Epithelial cell of proximal tubule (primary cell): ENCODE measurements at regions not wholly inside any gene's neighbourhood (a gene's known extent, or its start where the extent isn't known, plus 50 kb on each side); places are given as distances from the start of the nearest gene placed in this dataset.

Experiments used
- DNase-seq: peaks from one replicate; pipeline ENCODE4 v3.0.0-alpha.2; 2011; ENCODE audit warnings: low read depth
- H3K4me3 ChIP-seq: 2 replicates; pipeline ENCODE4 v1.5.1; 2011; ENCODE audit warnings: low read depth, mild to moderate bottlenecking, low read length
- TF ChIP-seq, protein P1 (sequence below): conservative IDR thresholded peaks from 2 replicates; pipeline ENCODE4 v1.5.1; 2012; ENCODE audit warnings: low read depth, mild to moderate bottlenecking, low read length

DNA sequence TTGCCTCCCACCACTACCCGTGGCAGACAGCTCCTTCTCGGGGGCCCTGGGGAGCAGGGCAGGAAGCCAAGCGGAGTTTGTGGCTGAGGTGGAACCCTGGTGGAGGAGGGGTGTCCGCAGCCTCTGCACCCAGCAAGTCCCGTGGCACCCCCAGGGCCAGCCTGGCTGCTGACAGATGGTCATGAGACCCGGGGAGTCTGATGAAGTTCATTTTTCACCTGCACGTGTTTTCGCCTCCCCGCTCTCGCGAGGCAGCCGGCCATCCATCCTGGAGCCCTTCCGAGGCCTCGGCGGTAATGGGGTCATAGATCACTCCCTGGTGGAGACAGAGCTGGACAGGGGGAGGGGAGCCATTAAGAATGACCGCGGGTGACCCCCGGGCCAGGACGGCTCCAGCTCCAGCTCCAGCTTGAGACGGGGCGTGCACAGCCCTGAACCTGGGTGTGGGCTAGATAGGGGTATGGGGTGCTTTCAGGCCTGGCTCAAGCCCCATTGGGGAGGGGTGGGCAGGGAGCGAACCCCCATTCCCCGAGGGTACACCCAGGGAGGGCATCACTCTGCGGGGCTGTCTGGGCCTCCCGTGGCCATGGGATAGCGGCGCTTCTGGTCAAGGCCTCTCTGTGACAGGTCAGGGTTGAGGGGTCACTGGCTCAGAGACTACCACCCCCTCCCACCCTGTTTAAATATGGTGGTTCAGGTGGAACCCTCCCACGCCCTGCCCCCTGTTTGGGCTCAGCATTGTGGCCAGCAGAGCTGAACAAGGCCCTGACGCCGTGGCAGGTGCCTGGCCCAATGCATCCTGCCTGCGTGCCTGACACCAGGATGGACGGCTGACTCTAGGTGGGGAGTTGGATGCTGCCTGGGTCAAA, 227.4 kb upstream of the GSE1 start:
- DNase-seq: no peak
- H3K4me3 ChIP-seq: no peak overlapping the region
- TF ChIP-seq, protein P1, sequence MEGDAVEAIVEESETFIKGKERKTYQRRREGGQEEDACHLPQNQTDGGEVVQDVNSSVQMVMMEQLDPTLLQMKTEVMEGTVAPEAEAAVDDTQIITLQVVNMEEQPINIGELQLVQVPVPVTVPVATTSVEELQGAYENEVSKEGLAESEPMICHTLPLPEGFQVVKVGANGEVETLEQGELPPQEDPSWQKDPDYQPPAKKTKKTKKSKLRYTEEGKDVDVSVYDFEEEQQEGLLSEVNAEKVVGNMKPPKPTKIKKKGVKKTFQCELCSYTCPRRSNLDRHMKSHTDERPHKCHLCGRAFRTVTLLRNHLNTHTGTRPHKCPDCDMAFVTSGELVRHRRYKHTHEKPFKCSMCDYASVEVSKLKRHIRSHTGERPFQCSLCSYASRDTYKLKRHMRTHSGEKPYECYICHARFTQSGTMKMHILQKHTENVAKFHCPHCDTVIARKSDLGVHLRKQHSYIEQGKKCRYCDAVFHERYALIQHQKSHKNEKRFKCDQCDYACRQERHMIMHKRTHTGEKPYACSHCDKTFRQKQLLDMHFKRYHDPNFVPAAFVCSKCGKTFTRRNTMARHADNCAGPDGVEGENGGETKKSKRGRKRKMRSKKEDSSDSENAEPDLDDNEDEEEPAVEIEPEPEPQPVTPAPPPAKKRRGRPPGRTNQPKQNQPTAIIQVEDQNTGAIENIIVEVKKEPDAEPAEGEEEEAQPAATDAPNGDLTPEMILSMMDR: no peak

DNA sequence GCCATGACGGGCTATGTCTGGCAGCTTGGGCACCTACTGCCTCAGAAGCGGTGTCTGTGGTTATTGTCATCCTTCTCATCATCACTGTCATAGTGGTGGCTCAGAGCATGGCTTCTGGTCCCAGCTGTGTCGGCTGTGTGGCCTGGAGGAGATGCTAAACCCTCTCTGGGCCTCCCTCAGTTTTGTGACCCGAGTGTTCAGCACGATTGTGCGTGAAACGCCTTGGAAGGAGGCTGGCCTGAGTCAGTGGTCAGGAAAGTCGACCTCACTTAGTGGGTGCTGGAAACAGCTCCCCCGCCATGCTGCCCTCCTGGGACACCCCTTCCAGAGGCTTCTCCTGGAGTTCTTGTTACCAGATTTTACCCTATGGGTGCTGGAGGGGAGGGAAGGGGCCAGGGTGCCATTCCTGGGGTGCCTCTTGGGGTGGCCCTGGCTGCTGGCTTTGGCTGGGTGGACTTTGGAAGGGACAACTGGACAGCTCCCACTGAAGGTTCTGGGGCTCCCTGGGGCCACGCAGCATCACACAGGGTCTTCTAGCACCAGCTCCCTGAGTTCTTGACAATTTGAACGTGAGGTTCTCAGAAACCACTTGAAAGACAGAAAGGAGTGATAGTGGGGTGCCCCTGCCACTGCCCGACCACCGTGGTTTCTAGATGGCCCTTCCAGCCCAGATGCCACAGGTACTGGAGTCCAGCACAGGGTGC, 226.5 kb upstream of the GSE1 start:
- TF ChIP-seq, protein P1: no peak
- DNase-seq: no peak
- H3K4me3 ChIP-seq: no peak overlapping the region

DNA sequence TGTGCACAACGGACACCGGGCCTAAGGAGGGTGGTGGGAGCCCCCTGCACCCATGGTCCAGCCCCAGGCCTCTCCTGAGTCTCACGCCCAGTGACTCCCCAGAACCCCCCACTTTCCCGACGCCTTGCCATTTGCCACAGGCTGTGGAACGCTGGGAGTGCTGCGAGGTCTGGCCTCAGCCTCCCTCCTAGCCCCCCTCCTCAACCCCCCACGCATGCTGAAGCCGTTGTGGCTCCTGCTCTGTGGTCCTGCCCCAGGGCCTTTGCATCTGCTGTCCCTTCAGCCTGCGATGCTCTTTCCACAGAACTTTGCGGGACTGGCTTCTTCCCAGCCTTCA, 226.0 kb upstream of the GSE1 start:
- DNase-seq: no peak
- TF ChIP-seq, protein P1: no peak
- no peak overlapping the region for H3K4me3 ChIP-seq

DNA sequence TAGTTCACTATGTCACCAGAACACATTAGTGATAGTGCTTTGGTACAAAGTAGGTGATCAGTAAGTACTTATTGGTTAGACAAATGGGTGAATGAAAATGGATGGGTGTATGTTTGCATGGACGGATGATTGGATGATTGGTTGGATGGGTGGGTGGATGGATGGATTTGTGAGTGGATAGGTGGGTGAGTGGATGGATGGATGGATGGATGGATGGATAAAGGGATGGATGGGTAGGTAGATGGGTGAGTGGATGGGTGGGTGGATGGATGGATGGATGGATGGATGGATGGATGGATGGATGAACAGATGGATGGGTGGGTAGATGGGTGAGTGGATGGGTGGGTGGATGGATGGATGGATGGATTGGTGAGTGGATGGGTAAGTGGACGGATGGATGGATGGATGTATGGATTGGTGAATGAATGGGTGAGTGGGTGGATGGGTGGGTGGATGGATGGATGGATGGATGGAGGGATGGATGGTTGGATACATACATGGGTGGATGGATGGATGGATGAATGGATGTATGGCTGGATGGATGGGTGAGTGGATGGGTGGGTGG, 225.3 kb upstream of the GSE1 start:
- TF ChIP-seq, protein P1: no peak
- no peak for DNase-seq

DNA sequence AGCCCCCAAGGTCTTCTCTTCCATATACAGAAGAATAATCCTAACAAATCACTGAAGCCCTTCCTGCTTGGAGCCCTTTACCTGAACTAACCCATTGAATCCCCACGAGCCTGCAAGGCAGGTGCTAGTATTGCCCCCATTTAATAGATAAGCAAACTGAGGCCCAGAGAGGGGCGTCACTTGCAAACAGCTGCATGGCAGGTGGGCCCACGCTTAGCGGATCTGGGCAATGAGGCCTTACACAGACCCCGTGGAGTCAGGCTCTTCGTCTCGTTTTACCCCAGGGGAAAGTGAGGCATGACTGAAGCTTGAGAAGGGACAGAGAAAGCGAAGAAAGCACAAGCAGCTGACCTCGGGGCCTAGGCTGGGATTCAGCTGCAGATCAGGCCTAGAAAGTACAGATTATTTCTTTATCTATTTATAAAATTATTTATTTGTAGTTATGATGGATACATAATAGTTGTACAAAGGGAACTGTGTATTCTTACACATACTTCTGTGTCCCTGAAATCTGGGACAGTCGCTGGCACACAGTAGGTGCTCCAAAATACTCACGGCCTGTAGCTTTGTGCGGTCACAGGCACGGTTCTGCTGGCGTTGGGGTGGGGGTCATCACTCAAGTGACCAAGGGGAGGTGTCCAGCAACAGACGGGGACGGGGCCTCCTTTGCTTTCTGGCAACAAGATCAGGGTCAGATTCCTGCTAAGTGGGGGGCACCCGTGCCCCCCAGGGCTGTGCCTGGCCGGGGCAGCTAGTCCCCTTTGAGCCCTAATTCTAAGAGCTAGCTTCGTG, 223.2 kb upstream of the GSE1 start:
- TF ChIP-seq, protein P1: no peak
- no peak overlapping the region for H3K4me3 ChIP-seq
- no peak for DNase-seq

More for the DNA sequence above, 225.3 kb upstream of the GSE1 start:
- no peak overlapping the region for H3K4me3 ChIP-seq

DNA sequence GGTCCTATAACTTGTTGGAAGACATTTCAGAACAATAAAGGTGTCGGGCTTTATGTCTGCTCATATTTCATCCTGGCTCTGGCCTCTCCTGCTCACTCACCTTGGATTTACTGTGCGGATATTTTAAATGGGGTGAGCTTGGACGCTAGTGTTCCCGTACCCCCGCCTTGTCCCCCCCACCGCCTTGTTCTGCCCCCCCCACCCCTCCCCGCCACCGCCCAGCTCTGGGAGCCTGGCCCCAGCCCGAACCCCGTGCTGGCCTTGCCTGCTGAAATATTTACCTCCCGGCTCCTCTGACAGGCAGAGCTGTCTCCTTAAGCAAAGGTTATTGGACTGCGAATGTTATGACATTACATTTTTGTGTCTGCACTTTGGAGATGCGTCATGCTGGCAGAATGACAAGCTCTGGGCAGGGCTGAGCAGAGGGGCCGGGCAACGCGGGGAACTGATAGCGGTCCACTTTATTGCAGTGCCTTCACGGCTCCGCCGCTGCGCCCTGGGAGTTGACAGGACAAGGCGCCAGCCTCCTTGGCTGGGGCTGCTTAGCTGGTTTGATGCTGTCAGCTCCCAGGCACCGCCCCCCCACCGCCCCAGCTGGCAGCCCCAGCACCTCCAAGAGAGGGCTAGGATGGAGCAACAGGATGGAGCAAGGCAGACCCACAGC, 222.5 kb upstream of the GSE1 start:
- peak; percentile 16 for DNase-seq
- TF ChIP-seq, protein P1: no peak
- no peak overlapping the region for H3K4me3 ChIP-seq
